ENCODE measurements at regions not wholly inside any gene's neighbourhood (a gene's known extent, or its start where the extent isn't known, plus 50 kb on each side); places are given as distances from the start of the nearest gene placed in this dataset.

DNA sequence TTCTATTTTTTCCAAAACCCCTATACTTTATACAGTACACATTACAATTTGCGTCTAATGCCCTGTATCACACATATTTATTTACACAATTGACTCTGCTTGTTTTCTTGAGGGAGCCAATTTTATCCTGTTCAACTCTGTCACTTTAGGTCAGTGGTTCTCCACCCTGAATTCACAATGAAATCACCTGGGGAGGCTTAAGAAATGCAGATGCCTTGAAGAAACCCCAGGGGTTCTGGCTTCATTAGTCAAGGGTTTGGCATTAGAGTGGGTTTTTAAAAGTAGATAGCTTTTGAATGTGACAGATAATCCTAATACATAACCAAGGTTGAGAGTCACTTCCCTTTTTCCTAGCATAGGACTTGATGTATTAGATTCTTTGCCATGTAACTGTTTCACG, 398.6 kb upstream of the ERCC4 start:
- no peak overlapping the region for H3K4me3 ChIP-seq (ENCODE audit: low read depth, low read length)
- CTCF ChIA-PET = no interaction called here
- H3K36me3 ChIP-seq (ENCODE audit: control insufficient read depth in 2 of 2, insufficient read depth in 1 of 2, low read length in 2 of 2) = no peaks in the 10 kb centered on the region
- no peaks in the 10 kb centered on the region for H3K9me3 ChIP-seq (ENCODE audit: control insufficient read depth, insufficient read depth, low read depth, low read length)
- TF ChIP-seq ZNF350 (tag by site-specific recombination; IDR thresholded peaks at IDR 0.05) (no peak), ZNF561 (tag by site-specific recombination; IDR thresholded peaks at IDR 0.05; ENCODE audit: borderline replicate concordance) (no peak), ZNF354C (tag by site-specific recombination; IDR thresholded peaks at IDR 0.05; ENCODE audit: borderline replicate concordance, low read depth) (no peak), TSHZ1 (tag by site-specific recombination; IDR thresholded peaks at IDR 0.05; ENCODE audit: borderline replicate concordance) (no peak), HOXD13 (CRISPR knock-in tag; IDR thresholded peaks at IDR 0.05; ENCODE audit: borderline replicate concordance) (no peak), PRDM4 (tag by site-specific recombination; IDR thresholded peaks at IDR 0.05) (no peak), ZSCAN18 (tag by site-specific recombination; IDR thresholded peaks at IDR 0.05) (no peak), ZNF24 (tag by site-specific recombination; IDR thresholded peaks at IDR 0.05) (no peak), TRIM28 (IDR thresholded peaks at IDR 0.05; ENCODE audit: borderline replicate concordance, low read length) (no peak), ZNF580 (tag by site-specific recombination; IDR thresholded peaks at IDR 0.05) (no peak), ZNF549 (tag by site-specific recombination; IDR thresholded peaks at IDR 0.05) (no peak), ZNF623 (tag by site-specific recombination; IDR thresholded peaks at IDR 0.05) (no peak), ZNF10 (tag by site-specific recombination; IDR thresholded peaks at IDR 0.05) (no peak), ZBTB1 (tag by site-specific recombination; IDR thresholded peaks at IDR 0.05) (no peak), ZNF626 (tag by site-specific recombination; IDR thresholded peaks at IDR 0.05) (no peak)
- TF ChIP-seq, protein P1, sequence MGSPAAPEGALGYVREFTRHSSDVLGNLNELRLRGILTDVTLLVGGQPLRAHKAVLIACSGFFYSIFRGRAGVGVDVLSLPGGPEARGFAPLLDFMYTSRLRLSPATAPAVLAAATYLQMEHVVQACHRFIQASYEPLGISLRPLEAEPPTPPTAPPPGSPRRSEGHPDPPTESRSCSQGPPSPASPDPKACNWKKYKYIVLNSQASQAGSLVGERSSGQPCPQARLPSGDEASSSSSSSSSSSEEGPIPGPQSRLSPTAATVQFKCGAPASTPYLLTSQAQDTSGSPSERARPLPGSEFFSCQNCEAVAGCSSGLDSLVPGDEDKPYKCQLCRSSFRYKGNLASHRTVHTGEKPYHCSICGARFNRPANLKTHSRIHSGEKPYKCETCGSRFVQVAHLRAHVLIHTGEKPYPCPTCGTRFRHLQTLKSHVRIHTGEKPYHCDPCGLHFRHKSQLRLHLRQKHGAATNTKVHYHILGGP (tag by site-specific recombination; IDR thresholded peaks at IDR 0.05) = no peak
- H3K27ac ChIP-seq (ENCODE audit: extremely low read depth, low read depth, low read length) = no peak overlapping the region
- POLR2A ChIA-PET = no interaction called here
- H3K4me1 ChIP-seq (ENCODE audit: control insufficient read depth, insufficient read depth, low read length) = no peaks in the 10 kb centered on the region

DNA sequence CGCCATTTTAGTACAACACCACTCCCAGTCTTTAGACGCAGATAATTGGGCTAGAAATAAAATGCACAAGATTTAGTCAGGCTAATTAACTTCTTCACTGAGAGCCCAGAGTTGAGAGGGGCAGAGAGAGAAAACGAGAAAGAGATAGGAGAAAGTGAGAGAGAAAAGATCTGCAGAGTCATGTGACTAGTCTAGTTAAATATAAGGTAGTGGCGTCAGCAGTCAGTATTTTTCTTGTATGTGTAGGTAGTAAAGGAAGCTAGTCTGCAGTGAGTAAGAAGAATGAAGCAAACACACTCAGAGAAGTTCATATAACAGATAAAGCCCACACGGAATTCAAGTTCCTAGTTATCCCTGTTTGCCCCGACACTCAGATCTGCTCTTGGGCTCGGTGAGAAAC, 392.6 kb upstream of the ERCC4 start:
- POLR2A ChIA-PET = no interaction called here

More for the DNA sequence above, 392.6 kb upstream of the ERCC4 start:
- Histone ChIP-seq H3K27ac (ENCODE audit: extremely low read depth, low read depth, low read length) (no peak overlapping the region), H3K4me3 (ENCODE audit: low read depth, low read length) (no peak overlapping the region), H3K9me3 (ENCODE audit: control insufficient read depth, insufficient read depth, low read depth, low read length) (no peaks in the 10 kb centered on the region), H3K36me3 (ENCODE audit: control insufficient read depth in 2 of 2, insufficient read depth in 1 of 2, low read length in 2 of 2) (no peaks in the 10 kb centered on the region), H3K4me1 (ENCODE audit: control insufficient read depth, insufficient read depth, low read length) (no peaks in the 10 kb centered on the region)
- CTCF ChIA-PET = no interaction called here
- no peak for TF ChIP-seq INSM2 (tag by site-specific recombination; IDR thresholded peaks at IDR 0.05)
